HG03135 (cell line): ENCODE measurements at regions not wholly inside any gene's neighbourhood (a gene's known extent, or its start where the extent isn't known, plus 50 kb on each side); places are given as distances from the start of the nearest gene placed in this dataset.

Experiments
- ATAC-seq: cut with Tn5 transposase; IDR thresholded peaks from one replicate; pipeline ENCODE4 v1.9.1; 2021; ENCODE audit warnings: mild to moderate bottlenecking, moderate library complexity; ENCODE audit not compliant: unreplicated experiment

DNA sequence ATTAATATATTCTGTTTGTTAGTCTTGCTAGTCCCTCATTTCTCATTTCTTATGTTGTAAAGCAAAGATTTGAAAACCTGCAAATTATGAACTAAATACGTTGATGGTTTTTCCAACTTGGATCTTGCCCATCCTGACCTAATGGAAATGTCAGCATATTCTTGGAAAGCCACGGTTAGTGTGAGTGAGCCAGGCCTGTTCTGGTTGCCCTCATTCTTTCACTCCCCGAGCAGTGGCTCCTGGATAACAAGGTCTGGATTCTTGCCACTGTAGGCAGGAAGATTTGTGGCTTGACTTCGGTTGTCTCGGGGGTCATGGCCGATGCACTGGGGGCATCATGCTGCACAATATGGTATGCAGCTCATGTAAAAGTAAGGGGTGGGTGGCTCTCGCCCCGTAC, 359.1 kb downstream of the MEIS1 start:
- ATAC-seq, result no peak

- no peak for ATAC-seq
These were observed 359.6 kb downstream of the MEIS1 start for GRCh38 chr2:66794551-66794950.

DNA sequence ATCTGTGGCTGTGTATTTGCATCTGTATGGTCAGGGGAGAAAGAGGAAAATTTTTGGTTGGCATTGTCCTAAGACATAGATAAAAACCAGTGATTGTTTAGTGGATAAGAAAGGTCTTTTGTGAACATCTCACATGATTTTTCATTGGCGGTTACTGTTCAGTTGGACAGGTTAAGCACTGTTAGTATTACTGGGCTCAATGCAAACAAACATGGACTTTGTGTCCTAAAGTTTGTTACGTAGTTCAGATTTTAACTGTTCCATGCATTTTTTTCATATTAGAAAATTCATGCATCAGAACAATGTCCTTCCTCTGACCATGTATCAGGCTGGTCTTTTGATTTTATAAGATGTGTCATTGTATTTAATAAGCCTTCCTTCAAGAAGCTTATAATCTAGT, 368.0 kb downstream of the MEIS1 start:
- ATAC-seq, result no peak

DNA sequence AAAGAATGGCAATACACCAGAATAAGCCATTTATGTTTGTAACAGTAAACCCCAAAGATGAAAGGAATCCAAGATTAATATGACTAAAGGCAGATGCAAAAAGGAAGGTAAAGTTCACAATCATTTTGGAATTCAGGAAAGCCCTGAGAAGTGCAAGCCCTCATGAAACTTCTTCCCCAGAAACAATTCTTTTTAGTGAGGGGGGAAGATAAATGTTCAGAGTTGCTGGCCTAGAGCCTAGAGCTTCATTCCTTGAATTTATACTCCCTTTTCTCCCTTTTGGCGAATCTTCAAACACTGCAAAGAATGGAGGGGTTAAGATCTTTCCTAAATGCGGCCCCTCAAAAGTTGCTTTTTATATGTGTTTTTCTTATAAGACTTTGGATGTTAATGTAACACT, 368.8 kb downstream of the MEIS1 start:
- no peak for ATAC-seq

GRCh38 chr2:66805016-66805865, 370.3 kb downstream of the MEIS1 start:
- ATAC-seq, result no peak

DNA sequence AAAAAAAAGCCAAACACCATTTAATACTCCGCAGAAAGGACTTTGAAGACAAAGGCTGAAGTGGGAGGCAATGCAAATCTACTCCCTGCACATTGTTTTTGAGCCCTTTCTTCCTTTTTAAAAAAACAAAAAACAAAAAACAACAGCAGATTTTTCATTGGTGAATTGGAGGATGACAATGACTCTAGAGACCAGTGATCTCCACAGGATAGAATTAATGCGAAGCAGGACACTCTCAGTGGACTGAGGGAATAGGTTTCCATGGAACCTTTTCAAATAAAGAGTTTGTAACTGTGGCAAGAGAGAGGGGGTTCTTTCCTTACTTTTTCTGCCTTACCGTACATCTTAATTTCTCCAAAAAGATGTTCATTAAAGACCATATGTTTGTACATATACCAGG, 371.0 kb downstream of the MEIS1 start:
- no peak for ATAC-seq

- ATAC-seq, result no peak
These were observed 378.6 kb downstream of the MEIS1 start for GRCh38 chr2:66813525-66813924.

DNA sequence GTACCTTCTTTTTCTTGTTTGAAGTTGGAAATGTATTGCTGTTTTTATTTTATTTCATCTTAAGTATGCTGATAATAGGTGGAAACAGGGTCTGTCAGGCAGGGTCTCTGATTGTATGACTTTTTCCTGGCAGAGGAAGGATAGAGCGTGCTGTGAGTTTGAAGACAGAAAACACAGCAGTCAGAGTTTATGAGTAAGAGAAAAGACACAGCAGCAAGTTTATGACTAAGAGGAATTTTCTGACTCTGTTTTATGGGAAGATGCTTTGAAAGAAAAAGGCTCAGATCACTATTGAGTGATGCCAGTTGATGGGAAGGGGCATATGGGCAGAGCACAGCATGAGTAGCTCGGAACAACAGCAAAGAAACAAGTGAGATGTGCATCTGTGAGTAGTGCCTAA, 379.1 kb downstream of the MEIS1 start:
- ATAC-seq, result no peak

DNA sequence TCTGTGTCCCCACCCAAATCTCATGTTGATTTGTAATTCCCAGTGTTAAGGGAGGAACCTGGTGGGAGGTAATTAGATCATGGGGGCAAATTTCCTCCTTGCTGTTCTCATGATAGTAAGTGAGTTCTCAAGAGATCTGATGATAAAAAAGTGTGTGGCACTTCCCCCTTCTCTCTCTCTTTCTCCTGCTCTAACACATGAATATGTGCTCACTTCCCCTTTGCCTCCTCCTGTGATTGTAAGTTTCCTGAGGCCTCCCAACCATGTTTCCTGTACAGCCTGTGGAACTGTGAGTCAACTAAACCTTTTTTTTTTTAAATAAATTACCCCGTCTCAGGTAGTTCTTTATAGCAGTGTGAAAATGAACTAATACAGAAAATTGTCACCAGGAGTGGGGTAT, 380.0 kb downstream of the MEIS1 start:
- ATAC-seq, result no peak

- no peak for ATAC-seq
These were observed 381.0 kb downstream of the MEIS1 start for GRCh38 chr2:66815886-66816285.

DNA sequence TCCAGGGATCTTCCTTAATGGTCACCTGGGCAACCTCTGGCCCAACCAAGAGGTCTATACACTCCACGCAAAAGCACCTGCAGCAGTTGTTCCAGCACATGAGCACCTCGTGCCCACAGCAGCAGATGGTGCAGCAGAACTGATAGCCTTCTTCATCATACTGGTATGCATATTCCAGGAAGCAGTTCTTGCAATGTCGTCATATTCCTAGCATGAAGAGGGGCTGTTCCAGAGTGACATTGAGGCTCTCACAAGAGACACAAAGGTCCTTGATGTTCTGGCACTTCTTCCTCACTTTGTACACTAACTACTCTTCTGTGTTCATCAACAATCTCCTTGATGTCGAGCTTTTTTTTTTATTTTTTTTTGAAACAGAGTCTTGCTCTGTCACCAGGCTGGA, 386.2 kb downstream of the MEIS1 start:
- ATAC-seq, result no peak

DNA sequence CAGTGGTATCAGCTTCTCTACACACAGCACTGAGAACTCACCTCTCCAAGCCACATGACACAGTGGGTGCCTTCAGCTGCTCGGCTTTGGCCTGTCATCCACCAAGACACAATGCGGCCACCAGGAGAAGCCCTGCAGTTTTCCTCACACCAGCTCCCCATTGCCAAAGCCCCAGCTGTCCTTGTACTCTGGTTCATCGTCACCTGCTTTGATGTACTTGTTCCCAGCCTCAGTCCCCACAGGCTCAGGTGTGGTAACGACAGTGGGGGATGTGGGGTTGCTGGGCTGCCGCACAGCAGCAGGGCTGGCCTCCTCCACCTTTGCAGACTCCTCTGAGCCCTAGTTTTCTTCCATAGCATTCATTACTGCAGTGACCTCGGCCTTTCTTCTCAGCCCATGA, 387.3 kb downstream of the MEIS1 start:
- no peak for ATAC-seq

GRCh38 chr2:66824926-66825325, 390.0 kb downstream of the MEIS1 start:
- ATAC-seq, result no peak

DNA sequence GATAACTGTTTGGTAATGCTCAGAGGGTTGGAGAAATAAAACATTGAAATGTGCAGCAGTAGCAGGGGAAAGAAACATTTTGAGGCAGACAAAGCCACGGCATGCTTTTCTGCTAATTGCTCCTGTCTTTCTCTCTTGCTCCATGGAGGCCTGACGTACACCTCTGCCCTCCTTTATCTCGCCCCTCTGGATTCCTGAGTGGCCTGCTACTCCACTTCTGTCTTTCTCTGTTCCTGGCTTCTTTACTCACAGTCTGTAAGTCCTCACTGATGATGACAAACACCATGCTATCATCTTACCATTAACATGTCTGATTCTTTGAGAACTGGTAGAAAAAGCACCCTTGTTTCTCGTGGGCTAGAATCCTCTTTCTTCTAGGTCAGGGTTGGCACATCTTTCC, 392.9 kb downstream of the MEIS1 start:
- ATAC-seq, result no peak

- no peak for ATAC-seq
These were observed 394.0 kb downstream of the MEIS1 start for GRCh38 chr2:66828876-66829275.

DNA sequence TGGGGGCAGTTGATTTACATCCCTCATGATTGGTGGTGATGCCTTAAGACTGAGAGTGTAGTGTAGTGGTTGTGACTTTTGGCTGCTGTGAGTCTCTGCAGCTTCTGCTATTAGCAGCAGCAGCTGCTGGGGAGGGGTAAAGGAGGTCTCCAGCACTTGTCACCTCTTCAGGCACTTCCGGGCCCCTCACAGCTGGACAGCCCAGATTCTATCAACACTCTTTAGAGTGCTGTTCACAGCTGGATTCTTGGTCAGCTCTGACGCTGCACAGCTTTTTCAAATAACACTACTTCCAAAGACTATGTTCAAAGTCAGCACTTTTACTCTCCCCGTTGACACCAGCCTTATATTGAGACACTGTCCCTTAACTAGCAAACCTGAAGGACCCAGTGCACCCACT, 396.0 kb downstream of the MEIS1 start:
- ATAC-seq, result no peak

- ATAC-seq, result no peak
These were observed 397.9 kb downstream of the MEIS1 start for GRCh38 chr2:66832646-66833435.

DNA sequence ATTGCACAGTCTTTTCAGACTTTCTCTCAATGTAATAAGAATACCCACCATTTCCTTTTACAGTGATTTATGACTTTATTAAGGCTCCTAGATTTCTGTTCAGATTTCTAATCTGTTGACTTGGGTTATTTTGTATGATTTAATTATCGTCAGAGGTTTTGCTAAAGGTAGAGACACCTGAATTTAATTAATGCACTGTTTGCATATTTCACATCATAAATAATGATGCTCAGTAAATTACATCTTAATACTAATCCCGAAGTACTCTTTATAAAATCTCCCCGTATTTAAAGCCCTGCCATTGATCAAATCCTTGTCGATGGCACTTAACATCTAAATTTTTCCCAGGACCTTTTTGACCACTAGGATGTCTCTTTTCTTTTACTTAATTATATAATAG, 399.9 kb downstream of the MEIS1 start:
- no peak for ATAC-seq

- ATAC-seq, result no peak
These were observed 401.9 kb downstream of the MEIS1 start for GRCh38 chr2:66836851-66837250.

- ATAC-seq, result no peak
These were observed 404.8 kb downstream of the MEIS1 start for GRCh38 chr2:66839551-66840320.

- ATAC-seq, result no peak
These were observed 405.5 kb downstream of the MEIS1 start for GRCh38 chr2:66840321-66841002.
